Neural cell (in vitro differentiated cells): ENCODE measurements at regions not wholly inside any gene's neighbourhood (a gene's known extent, or its start where the extent isn't known, plus 50 kb on each side); places are given as distances from the start of the nearest gene placed in this dataset.

ENCODE experiments used
- H2AFZ ChIP-seq: fragments of 200-600, 300-800 bp; sonication (generic), shearing (Covaris generic); 2 replicates; pipeline ENCODE4 v1.6.0; 2014; ENCODE audit warnings: low read depth, mild to moderate bottlenecking, antibody characterized with exemption, low read length, moderate library complexity
- H3F3A ChIP-seq: fragments of 200-600 bp; shearing (Covaris generic); 2 replicates; pipeline ENCODE4 v1.6.1; 2016; ENCODE audit warnings: mild to moderate bottlenecking, moderate library complexity, mixed read lengths, antibody characterized with exemption, low read length; ENCODE audit not compliant: insufficient read depth, poor library complexity, severe bottlenecking
- H3K27ac ChIP-seq: fragments of 200-600, 300-800 bp; sonication (generic), shearing (Covaris generic); 2 replicates; pipeline ENCODE4 v1.5.1; 2014; ENCODE audit warnings: mild to moderate bottlenecking, low read length, moderate library complexity
- H3K27me3 ChIP-seq: fragments of 300-800, 200-600 bp; sonication (generic), shearing (Covaris generic); 2 replicates; pipeline ENCODE4 v1.6.0; 2014; ENCODE audit warnings: mild to moderate bottlenecking, low read depth, low read length, moderate library complexity; ENCODE audit not compliant: insufficient read depth
- H3K36me3 ChIP-seq: fragments of 300-800, 200-600 bp; sonication (generic), shearing (Covaris generic); 2 replicates; pipeline ENCODE4 v1.5.1; 2014; ENCODE audit warnings: mild to moderate bottlenecking, antibody characterized with exemption, low read length, moderate library complexity; ENCODE audit not compliant: insufficient read depth
- H3K4me2 ChIP-seq: fragments of 300-800, 200-600 bp; sonication (generic), shearing (Covaris generic); 2 replicates; pipeline ENCODE4 v1.6.0; 2014; ENCODE audit warnings: mild to moderate bottlenecking, low read length
- H3K4me3 ChIP-seq: fragments of 300-800, 200-600 bp; sonication (generic), shearing (Covaris generic); 2 replicates; pipeline ENCODE4 v1.5.1; 2014; ENCODE audit warnings: mild to moderate bottlenecking, low read length, moderate library complexity
- H3K79me2 ChIP-seq: fragments of 200-600 bp; shearing (Covaris generic); replicated peaks from 2 replicates; pipeline ENCODE4 v1.6.0; 2014; ENCODE audit warnings: mild to moderate bottlenecking, low read length, moderate library complexity; ENCODE audit not compliant: insufficient read depth
- H3K9ac ChIP-seq: fragments of 300-800, 200-600 bp; sonication (generic), shearing (Covaris generic); 2 replicates; pipeline ENCODE4 v1.6.1; 2016; ENCODE audit warnings: mild to moderate bottlenecking, low read length, mixed read lengths
- H3K9me2 ChIP-seq: fragments of 200-600 bp; shearing (Covaris generic); 2 replicates; pipeline ENCODE4 v1.6.1; 2016; ENCODE audit warnings: mild to moderate bottlenecking, low read length, mixed read lengths; ENCODE audit not compliant: insufficient read depth
- H3K9me3 ChIP-seq: fragments of 200-600, 300-800 bp; sonication (generic), shearing (Covaris generic); 2 replicates; pipeline ENCODE4 v1.6.1; 2016; ENCODE audit warnings: mild to moderate bottlenecking, mixed run types, low read length, moderate library complexity, mixed read lengths
- H4K20me1 ChIP-seq: fragments of 200-600 bp; shearing (Covaris generic); 2 replicates; pipeline ENCODE4 v1.6.1; 2016; ENCODE audit warnings: mild to moderate bottlenecking, mixed run types; ENCODE audit not compliant: insufficient read depth
- EP300 ChIP-seq: fragments of 450-650 bp; conservative IDR thresholded peaks from 2 replicates; pipeline ENCODE4 v1.6.1; 2014; ENCODE audit warnings: antibody characterized with exemption, mild to moderate bottlenecking, moderate library complexity; ENCODE audit not compliant: poor library complexity, severe bottlenecking
- EZH2 ChIP-seq: fragments of 200-600, 300-800 bp; shearing (Covaris generic), sonication (generic); IDR thresholded peaks from 2 replicates; pipeline ENCODE4 v1.6.1; 2014; ENCODE audit warnings: antibody characterized with exemption, low read length, borderline replicate concordance, mild to moderate bottlenecking; ENCODE audit not compliant: insufficient read depth, poor library complexity, severe bottlenecking
- MXI1 ChIP-seq: fragments of 450-650 bp; conservative IDR thresholded peaks from 2 replicates; pipeline ENCODE4 v1.6.1; 2014; ENCODE audit warnings: antibody characterized with exemption, mild to moderate bottlenecking; ENCODE audit not compliant: poor library complexity, severe bottlenecking
- POLR2AphosphoS5 ChIP-seq: IDR thresholded peaks from 2 replicates; pipeline ENCODE4 v1.6.1; 2012
- RAD21 ChIP-seq: fragments of 450-650 bp; conservative IDR thresholded peaks from 2 replicates; pipeline ENCODE4 v1.6.1; 2014; ENCODE audit warnings: antibody characterized with exemption, mild to moderate bottlenecking, moderate library complexity
- SMC3 ChIP-seq: fragments of 450-650 bp; conservative IDR thresholded peaks from 2 replicates; pipeline ENCODE4 v1.6.1; 2014; ENCODE audit warnings: antibody characterized with exemption, mild to moderate bottlenecking, moderate library complexity; ENCODE audit not compliant: poor library complexity
- TAF1 ChIP-seq: IDR thresholded peaks from 2 replicates; pipeline ENCODE4 v1.6.1; 2012; ENCODE audit warnings: low read depth
- TF ChIP-seq, protein P1 (sequence below): IDR thresholded peaks from 2 replicates; pipeline ENCODE4 v1.6.1; 2012; ENCODE audit warnings: borderline replicate concordance
- TF ChIP-seq, protein P2 (sequence below): fragments of 450-650 bp; IDR thresholded peaks from 2 replicates; pipeline ENCODE4 v1.5.1; 2014; ENCODE audit warnings: antibody characterized with exemption, mild to moderate bottlenecking, moderate library complexity; ENCODE audit not compliant: poor library complexity, severe bottlenecking

DNA sequence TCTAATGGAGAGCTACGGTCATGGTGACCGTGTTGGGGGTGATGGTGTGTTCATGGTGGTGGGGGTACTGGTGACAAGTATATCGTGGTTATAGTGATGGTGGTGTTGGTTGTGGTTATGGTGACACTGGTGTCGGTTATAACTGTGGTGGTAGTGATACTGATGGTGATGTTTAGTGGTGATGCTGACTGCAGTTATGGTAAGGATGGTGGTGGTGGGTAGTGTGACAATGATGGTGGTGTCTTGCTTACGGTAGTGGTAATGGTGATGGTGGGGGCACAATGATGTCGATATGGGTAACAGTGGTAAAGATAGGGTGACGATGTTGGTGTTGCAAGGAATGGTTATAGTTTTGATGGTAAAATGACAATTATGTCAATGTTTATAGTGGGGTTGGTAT, 98.9 kb upstream of the SLC2A1 start:
- Histone ChIP-seq H3K9me2 (no peaks in the 10 kb centered on the region), H3K4me2 (no peak overlapping the region), H3K9me3 (no peaks in the 10 kb centered on the region), H3K4me3 (no peak overlapping the region), H3K27me3 (no peaks in the 10 kb centered on the region), H3K79me2 (no peaks in the 10 kb centered on the region), H3K9ac (no peak overlapping the region), H4K20me1 (no peaks in the 10 kb centered on the region), H2AFZ (no peak overlapping the region), H3F3A (no peaks in the 10 kb centered on the region), H3K27ac (no peak overlapping the region), H3K36me3 (no peaks in the 10 kb centered on the region)
- TF ChIP-seq POLR2AphosphoS5 (no peak), TAF1 (no peak), EP300 (no peak), MXI1 (no peak), RAD21 (no peak), EZH2 (no peak)
- TF ChIP-seq, protein P1, sequence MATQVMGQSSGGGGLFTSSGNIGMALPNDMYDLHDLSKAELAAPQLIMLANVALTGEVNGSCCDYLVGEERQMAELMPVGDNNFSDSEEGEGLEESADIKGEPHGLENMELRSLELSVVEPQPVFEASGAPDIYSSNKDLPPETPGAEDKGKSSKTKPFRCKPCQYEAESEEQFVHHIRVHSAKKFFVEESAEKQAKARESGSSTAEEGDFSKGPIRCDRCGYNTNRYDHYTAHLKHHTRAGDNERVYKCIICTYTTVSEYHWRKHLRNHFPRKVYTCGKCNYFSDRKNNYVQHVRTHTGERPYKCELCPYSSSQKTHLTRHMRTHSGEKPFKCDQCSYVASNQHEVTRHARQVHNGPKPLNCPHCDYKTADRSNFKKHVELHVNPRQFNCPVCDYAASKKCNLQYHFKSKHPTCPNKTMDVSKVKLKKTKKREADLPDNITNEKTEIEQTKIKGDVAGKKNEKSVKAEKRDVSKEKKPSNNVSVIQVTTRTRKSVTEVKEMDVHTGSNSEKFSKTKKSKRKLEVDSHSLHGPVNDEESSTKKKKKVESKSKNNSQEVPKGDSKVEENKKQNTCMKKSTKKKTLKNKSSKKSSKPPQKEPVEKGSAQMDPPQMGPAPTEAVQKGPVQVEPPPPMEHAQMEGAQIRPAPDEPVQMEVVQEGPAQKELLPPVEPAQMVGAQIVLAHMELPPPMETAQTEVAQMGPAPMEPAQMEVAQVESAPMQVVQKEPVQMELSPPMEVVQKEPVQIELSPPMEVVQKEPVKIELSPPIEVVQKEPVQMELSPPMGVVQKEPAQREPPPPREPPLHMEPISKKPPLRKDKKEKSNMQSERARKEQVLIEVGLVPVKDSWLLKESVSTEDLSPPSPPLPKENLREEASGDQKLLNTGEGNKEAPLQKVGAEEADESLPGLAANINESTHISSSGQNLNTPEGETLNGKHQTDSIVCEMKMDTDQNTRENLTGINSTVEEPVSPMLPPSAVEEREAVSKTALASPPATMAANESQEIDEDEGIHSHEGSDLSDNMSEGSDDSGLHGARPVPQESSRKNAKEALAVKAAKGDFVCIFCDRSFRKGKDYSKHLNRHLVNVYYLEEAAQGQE = no peak
- TF ChIP-seq, protein P2, sequence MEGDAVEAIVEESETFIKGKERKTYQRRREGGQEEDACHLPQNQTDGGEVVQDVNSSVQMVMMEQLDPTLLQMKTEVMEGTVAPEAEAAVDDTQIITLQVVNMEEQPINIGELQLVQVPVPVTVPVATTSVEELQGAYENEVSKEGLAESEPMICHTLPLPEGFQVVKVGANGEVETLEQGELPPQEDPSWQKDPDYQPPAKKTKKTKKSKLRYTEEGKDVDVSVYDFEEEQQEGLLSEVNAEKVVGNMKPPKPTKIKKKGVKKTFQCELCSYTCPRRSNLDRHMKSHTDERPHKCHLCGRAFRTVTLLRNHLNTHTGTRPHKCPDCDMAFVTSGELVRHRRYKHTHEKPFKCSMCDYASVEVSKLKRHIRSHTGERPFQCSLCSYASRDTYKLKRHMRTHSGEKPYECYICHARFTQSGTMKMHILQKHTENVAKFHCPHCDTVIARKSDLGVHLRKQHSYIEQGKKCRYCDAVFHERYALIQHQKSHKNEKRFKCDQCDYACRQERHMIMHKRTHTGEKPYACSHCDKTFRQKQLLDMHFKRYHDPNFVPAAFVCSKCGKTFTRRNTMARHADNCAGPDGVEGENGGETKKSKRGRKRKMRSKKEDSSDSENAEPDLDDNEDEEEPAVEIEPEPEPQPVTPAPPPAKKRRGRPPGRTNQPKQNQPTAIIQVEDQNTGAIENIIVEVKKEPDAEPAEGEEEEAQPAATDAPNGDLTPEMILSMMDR = no peak

DNA sequence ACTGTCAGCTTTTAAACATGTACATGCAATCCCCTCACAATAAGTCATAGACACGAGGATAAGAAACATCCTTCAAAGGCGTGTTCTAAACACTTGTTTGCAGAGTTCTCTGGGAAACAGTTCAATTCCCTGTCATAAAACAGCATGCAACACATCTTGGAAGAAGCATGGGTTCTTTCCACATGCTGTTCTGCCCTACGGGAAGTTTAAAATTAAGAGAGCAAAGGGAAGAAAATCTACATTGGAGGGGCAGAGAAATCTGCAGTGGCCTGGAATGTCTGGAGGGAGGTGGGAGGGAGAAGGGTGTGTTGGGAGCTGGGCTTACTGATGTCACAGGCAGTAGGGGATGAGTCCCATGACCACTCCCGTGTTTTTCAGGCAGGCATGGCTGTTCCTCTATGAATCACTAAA, 98.3 kb upstream of the SLC2A1 start:
- Histone ChIP-seq H3K4me2 (no peak overlapping the region), H2AFZ (no peak overlapping the region), H3K4me3 (no peak overlapping the region), H3K9me3 (no peaks in the 10 kb centered on the region), H3F3A (no peaks in the 10 kb centered on the region), H3K79me2 (no peaks in the 10 kb centered on the region), H3K9ac (no peak overlapping the region), H3K9me2 (no peaks in the 10 kb centered on the region), H3K27ac (no peak overlapping the region), H3K27me3 (no peaks in the 10 kb centered on the region), H3K36me3 (no peaks in the 10 kb centered on the region), H4K20me1 (no peaks in the 10 kb centered on the region)
- TF ChIP-seq SMC3 (no peak), POLR2AphosphoS5 (no peak), TAF1 (no peak), EZH2 (no peak), EP300 (no peak), MXI1 (no peak), RAD21 (no peak)
- TF ChIP-seq, protein P2 = no peak
- TF ChIP-seq, protein P1 = no peak
